ENCODE measurements at regions not wholly inside any gene's neighbourhood (a gene's known extent, or its start where the extent isn't known, plus 50 kb on each side); places are given as distances from the start of the nearest gene placed in this dataset.
"Not testable (repeated sequence)": the region's sequence is repeated elsewhere in the genome, so short reads cannot be mapped to it uniquely, and the experiment has no call there.

GRCh38 chr1:66462313-66462712 is 71.6 kb upstream of the SGIP1 start:
- DNase-seq = no peak

- DNase-seq = no peak
Observed at GRCh38 chr1:66464351-66464750, 69.6 kb upstream of the SGIP1 start.

GRCh38 chr1:66464802-66465201 is 69.2 kb upstream of the SGIP1 start:
- DNase-seq = peak; percentile 43

GRCh38 chr1:66466695-66467094 is 67.3 kb upstream of the SGIP1 start:
- DNase-seq = not testable (repeated sequence)

GRCh38 chr1:66468722-66469121 is 65.2 kb upstream of the SGIP1 start:
- DNase-seq = no peak

GRCh38 chr1:66475940-66476339 is 58.0 kb upstream of the SGIP1 start:
- DNase-seq = no peak

GRCh38 chr1:66476774-66477173 is 57.2 kb upstream of the SGIP1 start:
- DNase-seq = no peak

GRCh38 chr1:66478116-66478515 is 55.8 kb upstream of the SGIP1 start:
- DNase-seq = no peak

- no peak for DNase-seq
Observed at GRCh38 chr1:66480162-66480561, 53.8 kb upstream of the SGIP1 start.

- DNase-seq = not testable (repeated sequence)
Observed at GRCh38 chr1:66481215-66481614, 52.7 kb upstream of the SGIP1 start.
